IMR-90 (cell line): ENCODE measurements at regions not wholly inside any gene's neighbourhood (a gene's known extent, or its start where the extent isn't known, plus 50 kb on each side); places are given as distances from the start of the nearest gene placed in this dataset.

Experiments used
- ATAC-seq: fragments of 200-7000 bp; cut with Tn5 transposase; 2 replicates; pipeline ENCODE4 v1.9.1; 2020; ENCODE audit warnings: low read depth, mild to moderate bottlenecking, moderate library complexity
- BruUV-seq: library from RNA; stranded (reverse); fragments of 400-500 nt; replicated peaks from 2 replicates; lab custom pipeline; 2021; lab: Mats Ljungman, UMichigan
- CTCF ChIA-PET: fragments of 300-600 bp; formaldehyde crosslinking; extraction: SDS; loops from one replicate; lab custom pipeline; 2021; ENCODE audit warnings: antibody characterized with exemption; lab: Yijun Ruan, JAX
- POLR2A ChIA-PET: fragments of 300-600 bp; sonication (Branson Sonifier 250); formaldehyde crosslinking; loops from one replicate; lab custom pipeline; 2022; ENCODE audit warnings: antibody characterized with exemption; ENCODE audit not compliant: unreplicated experiment; lab: Charles Lee
- DNase-seq: peaks from one replicate; pipeline ENCODE4 v3.0.0; 2013
- H2AFZ ChIP-seq: replicated peaks from 2 replicates; pipeline ENCODE3; 2013; ENCODE audit warnings: low read length, mild to moderate bottlenecking; ENCODE audit not compliant: poor library complexity
- H2AK5ac ChIP-seq: 2 replicates; pipeline ENCODE4 v1.6.1; 2013; ENCODE audit warnings: low read depth, low read length, inconsistent platforms
- H2AK9ac ChIP-seq: replicated peaks from 2 replicates; pipeline ENCODE3; 2013; ENCODE audit warnings: mild to moderate bottlenecking, low read depth, low read length, moderate library complexity; ENCODE audit not compliant: poor library complexity
- H2BK120ac ChIP-seq: 2 replicates; pipeline ENCODE4 v1.6.1; 2013; ENCODE audit warnings: low read depth, low read length, inconsistent platforms
- H2BK15ac ChIP-seq: 3 replicates; pipeline ENCODE4 v1.6.1; 2013; ENCODE audit warnings: low read depth, low read length, inconsistent platforms
- H2BK20ac ChIP-seq: 2 replicates; pipeline ENCODE4 v1.6.1; 2013; ENCODE audit warnings: low read depth, mild to moderate bottlenecking, inconsistent platforms, low read length, moderate library complexity
- H2BK5ac ChIP-seq: 2 replicates; pipeline ENCODE4 v1.6.1; 2013; ENCODE audit warnings: mild to moderate bottlenecking, low read depth, low read length, inconsistent platforms; ENCODE audit not compliant: poor library complexity, severe bottlenecking
- H3K14ac ChIP-seq: replicated peaks from 2 replicates; pipeline ENCODE4 v1.6.1; 2013; ENCODE audit warnings: low read depth, low read length, inconsistent platforms
- H3K18ac ChIP-seq: 2 replicates; pipeline ENCODE4 v1.6.1; 2013; ENCODE audit warnings: low read depth, low read length, control low read depth
- H3K23ac ChIP-seq: 2 replicates; pipeline ENCODE4 v1.6.1; 2013; ENCODE audit warnings: low read depth, low read length, inconsistent platforms
- H3K27ac ChIP-seq: 2 replicates; pipeline ENCODE4 v1.5.1; 2013; ENCODE audit warnings: mild to moderate bottlenecking, control low read depth, low read length; ENCODE audit not compliant: insufficient read depth
- H3K27me3 ChIP-seq: 2 replicates; pipeline ENCODE4 v1.6.1; 2013; ENCODE audit warnings: low read length; ENCODE audit not compliant: control insufficient read depth, insufficient read depth
- H3K36me3 ChIP-seq: 2 replicates; pipeline ENCODE4 v1.6.1; 2013; ENCODE audit warnings: low read length, mixed read lengths; ENCODE audit not compliant: control insufficient read depth, insufficient read depth
- H3K4ac ChIP-seq: 2 replicates; pipeline ENCODE4 v1.6.1; 2013; ENCODE audit warnings: low read depth, low read length, inconsistent platforms
- H3K4me1 ChIP-seq: 2 replicates; pipeline ENCODE4 v1.6.1; 2013; ENCODE audit warnings: low read length, mixed read lengths; ENCODE audit not compliant: control insufficient read depth, insufficient read depth
- H3K4me2 ChIP-seq: 2 replicates; pipeline ENCODE4 v1.6.1; 2013; ENCODE audit warnings: low read depth, mild to moderate bottlenecking, control low read depth, low read length, moderate library complexity
- H3K4me3 ChIP-seq: 2 replicates; pipeline ENCODE4 v1.5.1; 2013; ENCODE audit warnings: low read depth, mild to moderate bottlenecking, control low read depth, low read length, moderate library complexity; ENCODE audit not compliant: insufficient read depth
- H3K56ac ChIP-seq: 2 replicates; pipeline ENCODE4 v1.6.1; 2013; ENCODE audit warnings: low read length, inconsistent platforms; ENCODE audit not compliant: insufficient read depth; ENCODE audit errors: extremely low read depth
- H3K79me1 ChIP-seq, 2 experiments: 2 replicates each; pipeline ENCODE4 v1.6.1; 2013; ENCODE audit warnings: low read length in 2 of 2, inconsistent platforms in 1 of 2, low read depth in 1 of 2
- H3K9ac ChIP-seq: 2 replicates; pipeline ENCODE4 v1.6.1; 2013; ENCODE audit warnings: low read depth, low read length, control low read depth
- H3K9me1 ChIP-seq: 2 replicates; pipeline ENCODE4 v1.6.1; 2013; ENCODE audit warnings: low read length, inconsistent platforms; ENCODE audit not compliant: insufficient read depth
- H3K9me3 ChIP-seq: 2 replicates; pipeline ENCODE4 v1.6.1; 2013; ENCODE audit warnings: low read length; ENCODE audit not compliant: control insufficient read depth, insufficient read depth
- H4K20me1 ChIP-seq: 2 replicates; pipeline ENCODE4 v1.6.1; 2013; ENCODE audit warnings: low read length, inconsistent platforms; ENCODE audit not compliant: insufficient read depth
- H4K5ac ChIP-seq: 2 replicates; pipeline ENCODE4 v1.6.1; 2013; ENCODE audit warnings: mild to moderate bottlenecking, low read depth, low read length, control low read depth
- H4K8ac ChIP-seq, 2 experiments: 2 replicates each; pipeline ENCODE4 v1.6.1; 2013; ENCODE audit warnings: low read depth in 2 of 2, low read length in 2 of 2, control low read depth in 1 of 2, inconsistent platforms in 1 of 2
- H4K91ac ChIP-seq: 2 replicates; pipeline ENCODE4 v1.6.1; 2013; ENCODE audit warnings: low read depth, low read length, inconsistent platforms; ENCODE audit not compliant: insufficient read depth
- POLR2A ChIP-seq: IDR thresholded peaks from 2 replicates; pipeline ENCODE4 v1.6.1; 2012; ENCODE audit warnings: mild to moderate bottlenecking, low read depth, low read length
- USF2 ChIP-seq: fragments of 150-350 bp; IDR thresholded peaks from 2 replicates; pipeline ENCODE4 v1.6.1; 2017; ENCODE audit warnings: mild to moderate bottlenecking, antibody characterized with exemption, low read length, low read depth
- WGBS, 2 experiments: methylation state at CpG; one replicate each; pipeline versions ENCODE4 v1.1.5 to v1.1.7; 2013; ENCODE audit warnings: missing lambda C conversion rate in 2 of 2; ENCODE audit not compliant: insufficient read length in 1 of 2; ENCODE audit errors: extremely low coverage in 2 of 2; 5-methylcytosine and 5-hydroxymethylcytosine counted together
- dilution Hi-C: fragments of 300-500 bp; cut with HindIII; formaldehyde crosslinking; loops from one replicate; pipeline ENCODE4 v1.14.3; 2018; ENCODE audit warnings: low sequenced_read_pairs; ENCODE audit not compliant: unreplicated experiment
- in situ Hi-C: fragments of 300-500 bp; cut with MboI; formaldehyde crosslinking; loops from 3 replicates; pipeline ENCODE4 v1.14.3; 2019; ENCODE audit warnings: low sequenced_read_pairs, inconsistent platforms, mixed read lengths
- intact Hi-C: fragments of 100-400 bp; cut with micrococcal nuclease; formaldehyde crosslinking; loops from 2 replicates; pipeline ENCODE4 v1.10.0; 2022
- TF ChIP-seq, protein P1 (sequence below): fragments of 150-350 bp; IDR thresholded peaks from 2 replicates; pipeline ENCODE4 v1.6.1; 2016; ENCODE audit warnings: low read depth, mild to moderate bottlenecking, low read length, moderate library complexity, borderline replicate concordance

GRCh38 chr15:39456159-39456558 is 124.7 kb upstream of the THBS1 start:
- H3K79me1 ChIP-seq: no peaks in the 10 kb centered on the region
- peak overlapping the region; percentile 64; the same call in 1 of the 2 replicates for H4K5ac ChIP-seq
- no peaks in the 10 kb centered on the region for H3K9me3 ChIP-seq
- dilution Hi-C loops: no loop called here
- H3K27me3 ChIP-seq: no peaks in the 10 kb centered on the region
- peak overlapping the region in 1 of 2 experiments; percentile 19; a peak in 1 of 4 replicates for H4K8ac ChIP-seq
- no peak overlapping the region for H3K23ac ChIP-seq
- H3K9ac ChIP-seq: no peak overlapping the region
- H3K4me1 ChIP-seq: peaks cover 6% of the 10 kb centered on the region
- no peak overlapping the region for H2BK5ac ChIP-seq
- H2AFZ ChIP-seq: no peak overlapping the region
- no peak overlapping the region for H3K4me3 ChIP-seq
- no peak overlapping the region for H3K4me2 ChIP-seq
- in situ Hi-C loops: no loop called here
- no peaks in the 10 kb centered on the region for H4K20me1 ChIP-seq
- peak overlapping the region; percentile 6; the same call in 1 of the 2 replicates for H2AK5ac ChIP-seq
- H3K18ac ChIP-seq: peak overlapping the region; percentile 94
- DNase-seq: no peak
- peaks cover 2% of the 10 kb centered on the region; the same call in 1 of the 2 replicates for H3K9me1 ChIP-seq
- no TSS peak for BruUV-seq
- TF ChIP-seq POLR2A (no peak), USF2 (no peak)
- TF ChIP-seq, protein P1, sequence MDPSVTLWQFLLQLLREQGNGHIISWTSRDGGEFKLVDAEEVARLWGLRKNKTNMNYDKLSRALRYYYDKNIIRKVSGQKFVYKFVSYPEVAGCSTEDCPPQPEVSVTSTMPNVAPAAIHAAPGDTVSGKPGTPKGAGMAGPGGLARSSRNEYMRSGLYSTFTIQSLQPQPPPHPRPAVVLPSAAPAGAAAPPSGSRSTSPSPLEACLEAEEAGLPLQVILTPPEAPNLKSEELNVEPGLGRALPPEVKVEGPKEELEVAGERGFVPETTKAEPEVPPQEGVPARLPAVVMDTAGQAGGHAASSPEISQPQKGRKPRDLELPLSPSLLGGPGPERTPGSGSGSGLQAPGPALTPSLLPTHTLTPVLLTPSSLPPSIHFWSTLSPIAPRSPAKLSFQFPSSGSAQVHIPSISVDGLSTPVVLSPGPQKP: no peak
- ChIA-PET POLR2A (no interaction called here), CTCF (interaction anchor here (0.6 to 1.3 kb wide), 2 partner anchors 55 to 75 kb away, joined by 3 read pairs; no protein-coding TSS in a partner anchor)
- peak overlapping the region; percentile 23; the same call in 1 of the 2 replicates for H2BK120ac ChIP-seq
- intact Hi-C loops: no loop called here
- peak overlapping the region; percentile 17; the same call in 1 of the 2 replicates for H4K91ac ChIP-seq
- H3K27ac ChIP-seq: no peak overlapping the region
- no peaks in the 10 kb centered on the region for H3K36me3 ChIP-seq
- H3K4ac ChIP-seq: peak overlapping the region; percentile 54
- no CpG with 5 or more reads among the region's 2 CpGs for WGBS, 2 experiments
- H2BK15ac ChIP-seq: no peak overlapping the region
- no peak overlapping the region for H3K56ac ChIP-seq
- H2BK20ac ChIP-seq: 0 out of 2 replicates have a peak overlapping the region, but pooled peaks have one; percentile 76
- no peak for ATAC-seq
- no peak overlapping the region for H2AK9ac ChIP-seq
- peak overlapping the region; percentile 70; the same call in 1 of the 2 replicates for H3K14ac ChIP-seq
